ENCODE measurements at regions not wholly inside any gene's neighbourhood (a gene's known extent, or its start where the extent isn't known, plus 50 kb on each side); places are given as distances from the start of the nearest gene placed in this dataset.

GRCh38 chr14:37842106-37842505 lies 246.7 kb downstream of the TTC6 start:
- DNase-seq (ENCODE audit: unreplicated experiment), result no peak
- no peaks in the 10 kb centered on the region for H3K27me3 Mint-ChIP-seq (ENCODE audit: insufficient read depth, unreplicated experiment)
- H3K4me1 Mint-ChIP-seq (ENCODE audit: insufficient read depth, unreplicated experiment), result no peaks in the 10 kb centered on the region
- intact Hi-C loops (cut with micrococcal nuclease), result no loop called here
- ChIA-PET POLR2A (no interaction called here), CTCF (no interaction called here)
- no peak overlapping the region for H3K27ac Mint-ChIP-seq (ENCODE audit: low read depth, unreplicated experiment)
- no peaks in the 10 kb centered on the region for H3K9me3 Mint-ChIP-seq (ENCODE audit: unreplicated experiment)
- TF ChIP-seq CTCF (IDR thresholded peaks at IDR 0.05; ENCODE audit: unreplicated experiment), result no peak
- no TSS peak for BruUV-seq (replicated peaks)
- H3K36me3 Mint-ChIP-seq (ENCODE audit: insufficient read depth, unreplicated experiment), result no peaks in the 10 kb centered on the region
- no peak overlapping the region for H3K4me3 Mint-ChIP-seq (ENCODE audit: unreplicated experiment)

- H3K4me3 Mint-ChIP-seq (ENCODE audit: unreplicated experiment), result no peak overlapping the region
- H3K36me3 Mint-ChIP-seq (ENCODE audit: insufficient read depth, unreplicated experiment), result no peaks in the 10 kb centered on the region
- H3K27ac Mint-ChIP-seq (ENCODE audit: low read depth, unreplicated experiment), result no peak overlapping the region
- no peak for TF ChIP-seq CTCF (IDR thresholded peaks at IDR 0.05; ENCODE audit: unreplicated experiment)
- CTCF ChIA-PET, result interaction anchor here (0.6 to 0.8 kb wide), 2 partner anchors 8 to 805 kb away, joined by 3 read pairs; no protein-coding TSS in a partner anchor
- no peaks in the 10 kb centered on the region for H3K4me1 Mint-ChIP-seq (ENCODE audit: insufficient read depth, unreplicated experiment)
- no TSS peak for BruUV-seq (replicated peaks)
- DNase-seq (ENCODE audit: unreplicated experiment), result no peak
- intact Hi-C loops (cut with micrococcal nuclease), result no loop called here
- no peaks in the 10 kb centered on the region for H3K9me3 Mint-ChIP-seq (ENCODE audit: unreplicated experiment)
- POLR2A ChIA-PET, result no interaction called here
- no peaks in the 10 kb centered on the region for H3K27me3 Mint-ChIP-seq (ENCODE audit: insufficient read depth, unreplicated experiment)
Measured at GRCh38 chr14:37843954-37844607, 248.7 kb downstream of the TTC6 start.

- Mint-ChIP-seq H3K9me3 (ENCODE audit: unreplicated experiment) (no peaks in the 10 kb centered on the region), H3K36me3 (ENCODE audit: insufficient read depth, unreplicated experiment) (no peaks in the 10 kb centered on the region), H3K27ac (ENCODE audit: low read depth, unreplicated experiment) (no peak overlapping the region), H3K4me1 (ENCODE audit: insufficient read depth, unreplicated experiment) (no peaks in the 10 kb centered on the region), H3K27me3 (ENCODE audit: insufficient read depth, unreplicated experiment) (no peaks in the 10 kb centered on the region), H3K4me3 (ENCODE audit: unreplicated experiment) (no peak overlapping the region)
- no peak for TF ChIP-seq CTCF (IDR thresholded peaks at IDR 0.05; ENCODE audit: unreplicated experiment)
- ChIA-PET CTCF (interaction anchor here (0.5 to 1.3 kb wide), 2 partner anchors 30 to 598 kb away, joined by 3 to 5 read pairs; no protein-coding TSS in a partner anchor), POLR2A (no interaction called here)
- no peak for DNase-seq (ENCODE audit: unreplicated experiment)
- BruUV-seq (replicated peaks), result no TSS peak
- intact Hi-C loops (cut with micrococcal nuclease), result no loop called here
Measured at GRCh38 chr14:37844614-37845013, 249.2 kb downstream of the TTC6 start.

- POLR2A ChIA-PET, result interaction anchor here (1.0 kb wide), 1 partner anchor 12 kb away, joined by 3 read pairs; no protein-coding TSS in a partner anchor
- no TSS peak for BruUV-seq (replicated peaks)
- Mint-ChIP-seq H3K27ac (ENCODE audit: low read depth, unreplicated experiment) (no peak overlapping the region), H3K4me3 (ENCODE audit: unreplicated experiment) (no peak overlapping the region), H3K36me3 (ENCODE audit: insufficient read depth, unreplicated experiment) (no peaks in the 10 kb centered on the region), H3K9me3 (ENCODE audit: unreplicated experiment) (no peaks in the 10 kb centered on the region), H3K27me3 (ENCODE audit: insufficient read depth, unreplicated experiment) (no peaks in the 10 kb centered on the region), H3K4me1 (ENCODE audit: insufficient read depth, unreplicated experiment) (no peaks in the 10 kb centered on the region)
- TF ChIP-seq CTCF (IDR thresholded peaks at IDR 0.05; ENCODE audit: unreplicated experiment), result no peak
- CTCF ChIA-PET, result interaction anchor here (0.6 kb wide), 1 partner anchor 599 kb away, joined by 4 read pairs; no protein-coding TSS in a partner anchor
- DNase-seq (ENCODE audit: unreplicated experiment), result no peak
- intact Hi-C loops (cut with micrococcal nuclease), result no loop called here
Measured at GRCh38 chr14:37848985-37849621, 253.7 kb downstream of the TTC6 start.
